ENCODE measurements at regions not wholly inside any gene's neighbourhood (a gene's known extent, or its start where the extent isn't known, plus 50 kb on each side); places are given as distances from the start of the nearest gene placed in this dataset.

GRCh38 chr17:33803686-33804085 is 451.4 kb upstream of the CCL2 start:
- Histone ChIP-seq H3K27me3 (peaks cover 0 to 62% (median 0%) of the 10 kb centered on the region in 4 donors), H3K27ac (no peak overlapping the region), H3K4me1 (no peaks in the 10 kb centered on the region), H3K36me3 (no peaks in the 10 kb centered on the region), H3K4me3 (no peak overlapping the region), H3K9me3 (no peaks in the 10 kb centered on the region)
- WGBS, 2 donors: 35 to 43% methylated on average over 2 of the region's 2 CpGs
- TF ChIP-seq POLR2A (IDR thresholded peaks at IDR 0.05) (no peak), CTCF (IDR thresholded peaks at IDR 0.05) (no peak)
- no peak for DNase-seq
- intact Hi-C loops (cut with DNase I): no loop called here

- no peak for DNase-seq
- Histone ChIP-seq H3K36me3 (no peaks in the 10 kb centered on the region), H3K27me3 (peaks cover 0 to 67% (median 0%) of the 10 kb centered on the region in 4 donors), H3K27ac (no peak overlapping the region), H3K9me3 (no peaks in the 10 kb centered on the region), H3K4me1 (no peaks in the 10 kb centered on the region), H3K4me3 (no peak overlapping the region)
- intact Hi-C loops (cut with DNase I): no loop called here
- WGBS, 2 donors: 61 to 64% methylated on average over 4 of the region's 4 CpGs
- TF ChIP-seq CTCF (IDR thresholded peaks at IDR 0.05): no peak
- TF ChIP-seq POLR2A (IDR thresholded peaks at IDR 0.05): no peak
These were observed 450.7 kb upstream of the CCL2 start for GRCh38 chr17:33804401-33804800.

GRCh38 chr17:33806631-33807030 is 448.5 kb upstream of the CCL2 start:
- DNase-seq: no peak
- Histone ChIP-seq H3K36me3 (no peaks in the 10 kb centered on the region), H3K27me3 (peaks cover 0 to 56% (median 0%) of the 10 kb centered on the region in 4 donors), H3K4me3 (no peak overlapping the region), H3K9me3 (no peaks in the 10 kb centered on the region), H3K27ac (no peak overlapping the region), H3K4me1 (no peaks in the 10 kb centered on the region)
- no peak for TF ChIP-seq CTCF (IDR thresholded peaks at IDR 0.05)
- no peak for TF ChIP-seq POLR2A (IDR thresholded peaks at IDR 0.05)
- intact Hi-C loops (cut with DNase I): no loop called here

- Histone ChIP-seq H3K4me3 (no peak overlapping the region), H3K4me1 (no peaks in the 10 kb centered on the region), H3K27ac (no peak overlapping the region), H3K36me3 (no peaks in the 10 kb centered on the region), H3K27me3 (peaks cover 0 to 57% (median 0%) of the 10 kb centered on the region in 4 donors), H3K9me3 (no peaks in the 10 kb centered on the region)
- intact Hi-C loops (cut with DNase I): no loop called here
- no peak for TF ChIP-seq CTCF (IDR thresholded peaks at IDR 0.05)
- TF ChIP-seq POLR2A (IDR thresholded peaks at IDR 0.05): no peak
- no peak for DNase-seq
These were observed 445.3 kb upstream of the CCL2 start for GRCh38 chr17:33809748-33810147.

GRCh38 chr17:33811004-33811760 is 443.9 kb upstream of the CCL2 start:
- Histone ChIP-seq H3K27ac (peak overlapping the region in 2 of 4 donors; percentile 67 to 68), H3K9me3 (no peaks in the 10 kb centered on the region), H3K4me1 (no peaks in the 10 kb centered on the region), H3K4me3 (no peak overlapping the region), H3K27me3 (peaks cover 0 to 56% (median 0%) of the 10 kb centered on the region in 4 donors), H3K36me3 (no peaks in the 10 kb centered on the region)
- TF ChIP-seq POLR2A (IDR thresholded peaks at IDR 0.05) (no peak), CTCF (IDR thresholded peaks at IDR 0.05) (no peak)
- DNase-seq: no peak
- intact Hi-C loops (cut with DNase I): no loop called here
- 25 to 47% methylated on average over 7 of the region's 7 CpGs for WGBS, 2 donors

All from esophagus squamous epithelium (tissue), 5 donors.